K562 (cell line): ENCODE measurements at regions not wholly inside any gene's neighbourhood (a gene's known extent, or its start where the extent isn't known, plus 50 kb on each side); places are given as distances from the start of the nearest gene placed in this dataset.

Experiments
- ATAC-seq: fragments of 200-7000 bp; cut with Tn5 transposase; 3 replicates; pipeline ENCODE4 v1.9.1; 2020; ENCODE audit warnings: moderate library complexity
- BruUV-seq: library from RNA; stranded (reverse); fragments of 400-500 nt; replicated peaks from 2 replicates; lab custom pipeline; 2021; lab: Mats Ljungman, UMichigan
- CTCF ChIA-PET: fragments of 300-600 bp; formaldehyde crosslinking; extraction: SDS; loops from one replicate; lab custom pipeline; 2021; ENCODE audit warnings: low intra/inter-chr PET ratio; lab: Yijun Ruan, JAX
- POLR2A ChIA-PET: fragments of 300-600, 350-650 bp; sonication (Branson Sonifier 250); formaldehyde crosslinking; extraction: SDS; loops from one replicate; lab custom pipeline; 2021; ENCODE audit warnings: antibody characterized with exemption, inconsistent platforms; lab: Yijun Ruan, JAX
- DNase-seq, 4 experiments: peaks; one replicate each; pipeline versions ENCODE4 v3.0.0 to v3.0.0-alpha.2; 2011 to 2018; ENCODE audit warnings: low spot score in 3 of 4, mixed read lengths in 3 of 4; ENCODE audit errors: extremely low read depth in 1 of 4
- FAIRE-seq: peaks from 2 replicates; lab custom pipeline; 2011; peaks lifted over from hg19 to GRCh38; lab: Jason Lieb, UNC
- H2AFZ ChIP-seq: 2 replicates; pipeline ENCODE4 v1.6.0; 2011; ENCODE audit warnings: low read depth, low read length, control low read depth, inconsistent platforms
- H3K27ac ChIP-seq: fragments of 200-600 bp; 3 replicates; pipeline ENCODE4 v1.8.0; 2011; ENCODE audit warnings: low read depth, mild to moderate bottlenecking, control low read depth, inconsistent platforms, low read length, moderate library complexity, mixed read lengths; ENCODE audit errors: extremely low read depth
- H3K27me3 ChIP-seq, 2 experiments: fragments of 300-600 bp in 1 of 2; 2 replicates in 1 of 2; 3 replicates in 1 of 2; pipeline versions ENCODE4 v1.6.0 to v1.8.0; 2011; ENCODE audit warnings: inconsistent platforms in 2 of 2, low read length in 2 of 2, mild to moderate bottlenecking in 1 of 2, mixed read lengths in 1 of 2, moderate library complexity in 1 of 2; ENCODE audit not compliant: control insufficient read depth in 2 of 2, insufficient read depth in 2 of 2
- H3K36me3 ChIP-seq: fragments of 300-600 bp; 3 replicates; pipeline ENCODE4 v1.8.0; 2011; ENCODE audit warnings: mild to moderate bottlenecking, low read length, inconsistent platforms; ENCODE audit not compliant: control insufficient read depth, insufficient read depth
- H3K4me1 ChIP-seq, 2 experiments: fragments of 200-600 bp in 1 of 2; replicated peaks in 1 of 2; 2 replicates in 1 of 2; 3 replicates in 1 of 2; pipeline versions ENCODE4 v1.5.1 to v1.8.0; 2011; ENCODE audit warnings: inconsistent platforms in 2 of 2, low read length in 2 of 2, mild to moderate bottlenecking in 1 of 2, mixed read lengths in 1 of 2, moderate library complexity in 1 of 2; ENCODE audit not compliant: control insufficient read depth in 2 of 2, insufficient read depth in 2 of 2
- H3K4me2 ChIP-seq: 2 replicates; pipeline ENCODE4 v1.6.1; 2011; ENCODE audit warnings: low read length, control low read depth, inconsistent platforms, mixed read lengths; ENCODE audit not compliant: insufficient read depth
- H3K4me3 ChIP-seq: fragments of 200-600 bp; sonication (generic), shearing (Covaris generic); 2 replicates; pipeline ENCODE4 v1.5.1; 2016; ENCODE audit warnings: control low read depth, inconsistent platforms
- H3K79me2 ChIP-seq: fragments of 200-600 bp; 3 replicates; pipeline ENCODE4 v1.8.0; 2011; ENCODE audit warnings: low read length, inconsistent platforms; ENCODE audit not compliant: control insufficient read depth, insufficient read depth
- H3K9ac ChIP-seq, 2 experiments: 2 replicates each; pipeline versions ENCODE4 v1.6.0 to v1.6.1; 2011; ENCODE audit warnings: low read depth in 2 of 2, low read length in 2 of 2, control low read depth in 1 of 2, inconsistent platforms in 1 of 2, mild to moderate bottlenecking in 1 of 2, mixed read lengths in 1 of 2; ENCODE audit not compliant: insufficient read depth in 1 of 2
- H3K9me1 ChIP-seq: one replicate; pipeline ENCODE4 v1.6.0; 2011; ENCODE audit warnings: inconsistent platforms, mild to moderate bottlenecking, low read length, moderate library complexity; ENCODE audit not compliant: control insufficient read depth, insufficient read depth
- H3K9me3 ChIP-seq: replicated peaks from 2 replicates; pipeline ENCODE4 v1.5.1; 2011; ENCODE audit warnings: low read depth, low read length, inconsistent platforms; ENCODE audit not compliant: control insufficient read depth, insufficient read depth
- H4K20me1 ChIP-seq: replicated peaks from 2 replicates; pipeline ENCODE4 v1.6.1; 2011; ENCODE audit warnings: low read length, inconsistent platforms, mixed read lengths; ENCODE audit not compliant: control insufficient read depth, insufficient read depth
- HNRNPUL1 ChIP-seq: fragments of 200-400 bp; formaldehyde crosslinking; IDR thresholded peaks from 2 replicates; pipeline ENCODE4 v1.6.1; 2017; ENCODE audit warnings: low read length
- MYNN ChIP-seq, 2 experiments: sonication (generic); formaldehyde crosslinking in 1 of 2; IDR thresholded peaks; 2 replicates each; pipeline versions ENCODE4 v1.5.0 to v1.6.1; 2016 to 2020; ENCODE audit warnings: antibody characterized with exemption in 1 of 2, missing genetic modification reagents in 1 of 2
- POLR2AphosphoS2 ChIP-seq: IDR thresholded peaks from 2 replicates; pipeline ENCODE4 v1.6.1; 2012; ENCODE audit warnings: low read length, improper control_type of control experiment
- XRCC4 ChIP-seq: IDR thresholded peaks from one replicate; pipeline ENCODE4 v1.6.1; 2011; ENCODE audit not compliant: insufficient read depth, insufficient read length; ENCODE audit errors: extremely low read depth
- WGBS: fragments of 100-300 bp; shearing (Covaris generic); methylation state at CpG from one replicate; pipeline ENCODE4 v1.1.6; 2016; ENCODE audit warnings: low coverage, mixed read lengths; ENCODE audit not compliant: insufficient coverage; ENCODE audit errors: missing lambda C conversion rate; 5-methylcytosine and 5-hydroxymethylcytosine counted together
- in situ Hi-C: fragments of 300-500 bp; cut with MboI; formaldehyde crosslinking; loops from 4 replicates; pipeline ENCODE4 v1.15.0; 2018; ENCODE audit warnings: inconsistent platforms, mixed read lengths
- intact Hi-C: fragments of 100-400 bp; cut with micrococcal nuclease; formaldehyde crosslinking; loops from 2 replicates; pipeline ENCODE4 v1.14.2; 2022
- TF ChIP-seq, protein P1 (sequence below): fragments of 150-350 bp; IDR thresholded peaks from 2 replicates; pipeline ENCODE4 v1.6.1; 2014; ENCODE audit warnings: low read depth, mild to moderate bottlenecking, low read length, borderline replicate concordance
- TF ChIP-seq, protein P2 (sequence below), 3 experiments: fragments of 200-800 bp in 1 of 3; fragments of 250-450 bp in 1 of 3; fragments of 450-650 bp in 1 of 3; sonication (Bioruptor Pico) in 1 of 3; sonication (Bioruptor generic) in 1 of 3; formaldehyde crosslinking in 1 of 3; IDR thresholded peaks; 2 replicates each; pipeline versions ENCODE4 v1.6.1 to v1.8.0; 2016 to 2022; ENCODE audit warnings: mild to moderate bottlenecking in 2 of 3, missing genetic modification characterization in 2 of 3, missing compliant biosample characterization in 1 of 3, moderate library complexity in 1 of 3
- TF ChIP-seq, protein P3 (sequence below), 2 experiments: IDR thresholded peaks; 2 replicates each; pipeline ENCODE4 v1.6.1; 2011; ENCODE audit warnings: borderline replicate concordance in 1 of 2, control low read depth in 1 of 2, low read depth in 1 of 2, low read length in 1 of 2, mild to moderate bottlenecking in 1 of 2, mixed read lengths in 1 of 2, moderate library complexity in 1 of 2; ENCODE audit not compliant: insufficient read depth in 1 of 2, insufficient read length in 1 of 2, poor library complexity in 1 of 2, severe bottlenecking in 1 of 2; ENCODE audit errors: extremely low read depth in 1 of 2

DNA sequence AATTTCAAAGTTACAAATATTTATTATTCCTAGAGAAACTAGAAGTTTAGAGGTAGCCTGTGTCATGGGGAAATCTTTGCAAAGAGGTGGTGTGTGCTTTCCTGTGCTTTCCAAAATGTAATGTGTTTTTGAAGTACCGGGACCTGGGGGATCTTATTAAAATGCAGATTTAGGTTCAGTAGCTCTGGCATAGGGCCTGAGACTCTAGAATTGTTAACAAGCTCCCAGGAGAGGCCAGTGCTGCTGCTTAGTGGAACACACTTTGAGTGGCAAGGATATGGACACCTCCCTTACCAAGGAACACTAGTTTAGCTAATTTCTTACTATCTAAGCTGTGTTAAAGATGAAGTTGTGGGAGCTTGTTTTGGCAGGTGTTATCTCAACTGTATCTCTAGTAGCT lies 428.9 kb downstream of the VGLL3 start:
- no peak for FAIRE-seq
- H3K79me2 ChIP-seq = no peaks in the 10 kb centered on the region
- no peak overlapping the region for H3K4me2 ChIP-seq
- in situ Hi-C loops = no loop called here
- DNase-seq = no peak
- H3K9me1 ChIP-seq = no peaks in the 10 kb centered on the region
- no peaks in the 10 kb centered on the region for H3K36me3 ChIP-seq
- 0% methylated on average over 1 of the region's 1 CpG for WGBS
- ChIA-PET CTCF (no interaction called here), POLR2A (no interaction called here)
- H3K4me1 ChIP-seq = no peaks in the 10 kb centered on the region
- no TSS peak for BruUV-seq
- intact Hi-C loops = no loop called here
- ATAC-seq = no peak
- H3K4me3 ChIP-seq = no peak overlapping the region
- H3K9me3 ChIP-seq = no peaks in the 10 kb centered on the region
- H3K9ac ChIP-seq = no peak overlapping the region
- no peak overlapping the region for H2AFZ ChIP-seq
- H3K27ac ChIP-seq = no peak overlapping the region
- no peaks in the 10 kb centered on the region for H3K27me3 ChIP-seq
- no peaks in the 10 kb centered on the region for H4K20me1 ChIP-seq
- no peak for TF ChIP-seq XRCC4
- TF ChIP-seq, protein P1, sequence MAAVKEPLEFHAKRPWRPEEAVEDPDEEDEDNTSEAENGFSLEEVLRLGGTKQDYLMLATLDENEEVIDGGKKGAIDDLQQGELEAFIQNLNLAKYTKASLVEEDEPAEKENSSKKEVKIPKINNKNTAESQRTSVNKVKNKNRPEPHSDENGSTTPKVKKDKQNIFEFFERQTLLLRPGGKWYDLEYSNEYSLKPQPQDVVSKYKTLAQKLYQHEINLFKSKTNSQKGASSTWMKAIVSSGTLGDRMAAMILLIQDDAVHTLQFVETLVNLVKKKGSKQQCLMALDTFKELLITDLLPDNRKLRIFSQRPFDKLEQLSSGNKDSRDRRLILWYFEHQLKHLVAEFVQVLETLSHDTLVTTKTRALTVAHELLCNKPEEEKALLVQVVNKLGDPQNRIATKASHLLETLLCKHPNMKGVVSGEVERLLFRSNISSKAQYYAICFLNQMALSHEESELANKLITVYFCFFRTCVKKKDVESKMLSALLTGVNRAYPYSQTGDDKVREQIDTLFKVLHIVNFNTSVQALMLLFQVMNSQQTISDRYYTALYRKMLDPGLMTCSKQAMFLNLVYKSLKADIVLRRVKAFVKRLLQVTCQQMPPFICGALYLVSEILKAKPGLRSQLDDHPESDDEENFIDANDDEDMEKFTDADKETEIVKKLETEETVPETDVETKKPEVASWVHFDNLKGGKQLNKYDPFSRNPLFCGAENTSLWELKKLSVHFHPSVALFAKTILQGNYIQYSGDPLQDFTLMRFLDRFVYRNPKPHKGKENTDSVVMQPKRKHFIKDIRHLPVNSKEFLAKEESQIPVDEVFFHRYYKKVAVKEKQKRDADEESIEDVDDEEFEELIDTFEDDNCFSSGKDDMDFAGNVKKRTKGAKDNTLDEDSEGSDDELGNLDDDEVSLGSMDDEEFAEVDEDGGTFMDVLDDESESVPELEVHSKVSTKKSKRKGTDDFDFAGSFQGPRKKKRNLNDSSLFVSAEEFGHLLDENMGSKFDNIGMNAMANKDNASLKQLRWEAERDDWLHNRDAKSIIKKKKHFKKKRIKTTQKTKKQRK = no peak
- no peak for TF ChIP-seq HNRNPUL1
- TF ChIP-seq, protein P2, sequence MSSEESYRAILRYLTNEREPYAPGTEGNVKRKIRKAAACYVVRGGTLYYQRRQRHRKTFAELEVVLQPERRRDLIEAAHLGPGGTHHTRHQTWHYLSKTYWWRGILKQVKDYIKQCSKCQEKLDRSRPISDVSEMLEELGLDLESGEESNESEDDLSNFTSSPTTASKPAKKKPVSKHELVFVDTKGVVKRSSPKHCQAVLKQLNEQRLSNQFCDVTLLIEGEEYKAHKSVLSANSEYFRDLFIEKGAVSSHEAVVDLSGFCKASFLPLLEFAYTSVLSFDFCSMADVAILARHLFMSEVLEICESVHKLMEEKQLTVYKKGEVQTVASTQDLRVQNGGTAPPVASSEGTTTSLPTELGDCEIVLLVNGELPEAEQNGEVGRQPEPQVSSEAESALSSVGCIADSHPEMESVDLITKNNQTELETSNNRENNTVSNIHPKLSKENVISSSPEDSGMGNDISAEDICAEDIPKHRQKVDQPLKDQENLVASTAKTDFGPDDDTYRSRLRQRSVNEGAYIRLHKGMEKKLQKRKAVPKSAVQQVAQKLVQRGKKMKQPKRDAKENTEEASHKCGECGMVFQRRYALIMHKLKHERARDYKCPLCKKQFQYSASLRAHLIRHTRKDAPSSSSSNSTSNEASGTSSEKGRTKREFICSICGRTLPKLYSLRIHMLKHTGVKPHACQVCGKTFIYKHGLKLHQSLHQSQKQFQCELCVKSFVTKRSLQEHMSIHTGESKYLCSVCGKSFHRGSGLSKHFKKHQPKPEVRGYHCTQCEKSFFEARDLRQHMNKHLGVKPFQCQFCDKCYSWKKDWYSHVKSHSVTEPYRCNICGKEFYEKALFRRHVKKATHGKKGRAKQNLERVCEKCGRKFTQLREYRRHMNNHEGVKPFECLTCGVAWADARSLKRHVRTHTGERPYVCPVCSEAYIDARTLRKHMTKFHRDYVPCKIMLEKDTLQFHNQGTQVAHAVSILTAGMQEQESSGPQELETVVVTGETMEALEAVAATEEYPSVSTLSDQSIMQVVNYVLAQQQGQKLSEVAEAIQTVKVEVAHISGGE (CRISPR knock-in tag; IDR thresholded peaks at IDR 0.05) = no peak
- no peak for TF ChIP-seq MYNN (IDR thresholded peaks at IDR 0.05)
- TF ChIP-seq MYNN (CRISPR knock-in tag; IDR thresholded peaks at IDR 0.05) = no peak
- no peak for TF ChIP-seq POLR2AphosphoS2
- TF ChIP-seq, protein P3, sequence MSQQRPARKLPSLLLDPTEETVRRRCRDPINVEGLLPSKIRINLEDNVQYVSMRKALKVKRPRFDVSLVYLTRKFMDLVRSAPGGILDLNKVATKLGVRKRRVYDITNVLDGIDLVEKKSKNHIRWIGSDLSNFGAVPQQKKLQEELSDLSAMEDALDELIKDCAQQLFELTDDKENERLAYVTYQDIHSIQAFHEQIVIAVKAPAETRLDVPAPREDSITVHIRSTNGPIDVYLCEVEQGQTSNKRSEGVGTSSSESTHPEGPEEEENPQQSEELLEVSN (IDR thresholded peaks at IDR 0.05; ENCODE audit: borderline replicate concordance in 1 of 2, extremely low read depth in 1 of 2, insufficient read depth in 1 of 2, insufficient read length in 1 of 2, low read depth in 1 of 2, low read length in 1 of 2, poor library complexity in 1 of 2, severe bottlenecking in 1 of 2) = no peak
